GM12878 (cell line): ENCODE measurements at regions not wholly inside any gene's neighbourhood (a gene's known extent, or its start where the extent isn't known, plus 50 kb on each side); places are given as distances from the start of the nearest gene placed in this dataset.

Source experiments
- ATAC-seq: fragments of 200-7000 bp; cut with Tn5 transposase; 3 replicates; pipeline ENCODE4 v1.9.1; 2020; ENCODE audit warnings: mild to moderate bottlenecking, moderate library complexity
- BruUV-seq: library from RNA; stranded (reverse); fragments of 400-500 nt; replicated peaks from 2 replicates; lab custom pipeline; 2021; lab: Mats Ljungman, UMichigan
- CTCF ChIA-PET: fragments of 300-600 bp; sonication (Branson Sonifier 250); formaldehyde crosslinking; extraction: SDS; loops from one replicate; lab custom pipeline; 2021; ENCODE audit warnings: inconsistent platforms; lab: Yijun Ruan, JAX
- POLR2A ChIA-PET: fragments of 350-600 bp; formaldehyde crosslinking; extraction: SDS; loops from one replicate; lab custom pipeline; 2021; ENCODE audit warnings: inconsistent platforms; lab: Charles Lee
- RAD21 ChIA-PET: fragments of 300-600 bp; sonication (Branson Sonifier 250); formaldehyde crosslinking; loops from one replicate; lab custom pipeline; 2023; ENCODE audit warnings: antibody characterized with exemption; ENCODE audit not compliant: unreplicated experiment; lab: Charles Lee
- SMC1A ChIA-PET: fragments of 300-600 bp; sonication (Branson Sonifier 250); formaldehyde crosslinking; loops from one replicate; lab custom pipeline; 2023; ENCODE audit not compliant: unreplicated experiment, uncharacterized antibody; lab: Charles Lee
- DNase-seq: peaks from one replicate; pipeline ENCODE4 v3.0.0-alpha.2; 2011; ENCODE audit warnings: low read depth, low spot score
- FAIRE-seq: peaks from 3 replicates; lab custom pipeline; 2011; peaks lifted over from hg19 to GRCh38; lab: Jason Lieb, UNC
- H2AFZ ChIP-seq: 2 replicates; pipeline ENCODE4 v1.6.0; 2011; ENCODE audit warnings: low read depth, low read length, control low read depth; ENCODE audit not compliant: control insufficient read depth
- H3K27ac ChIP-seq: 2 replicates; pipeline ENCODE4 v1.5.1; 2011; ENCODE audit warnings: control low read depth; ENCODE audit not compliant: control insufficient read depth, insufficient read depth
- H3K27me3 ChIP-seq, 2 experiments: replicated peaks in 1 of 2; 2 replicates each; pipeline versions ENCODE4 v1.6.0 to v1.6.1; 2011; ENCODE audit warnings: low read length in 1 of 2; ENCODE audit not compliant: control insufficient read depth in 2 of 2, insufficient read depth in 2 of 2
- H3K36me3 ChIP-seq, 2 experiments: 2 replicates each; pipeline ENCODE4 v1.5.1; 2011; ENCODE audit warnings: low read length in 1 of 2; ENCODE audit not compliant: control insufficient read depth in 2 of 2, insufficient read depth in 2 of 2
- H3K4me1 ChIP-seq: 2 replicates; pipeline ENCODE4 v1.6.1; 2011; ENCODE audit warnings: mild to moderate bottlenecking, low read length, moderate library complexity, mixed read lengths; ENCODE audit not compliant: control insufficient read depth, insufficient read depth
- H3K4me2 ChIP-seq: 2 replicates; pipeline ENCODE4 v1.6.0; 2011; ENCODE audit warnings: control low read depth; ENCODE audit not compliant: control insufficient read depth, insufficient read depth
- H3K4me3 ChIP-seq: fragments of 200-600 bp; sonication (generic); 2 replicates; pipeline ENCODE4 v1.5.1; 2016
- H3K79me2 ChIP-seq: 2 replicates; pipeline ENCODE4 v1.6.0; 2011; ENCODE audit warnings: low read length; ENCODE audit not compliant: control insufficient read depth, insufficient read depth
- H3K9ac ChIP-seq: 2 replicates; pipeline ENCODE4 v1.8.0; 2011; ENCODE audit warnings: low read length, control low read depth, mixed read lengths; ENCODE audit not compliant: control insufficient read depth, insufficient read depth
- H3K9me3 ChIP-seq: replicated peaks from 3 replicates; pipeline ENCODE4 v1.5.1; 2011; ENCODE audit warnings: mild to moderate bottlenecking, low read length; ENCODE audit not compliant: control insufficient read depth, insufficient read depth
- H4K20me1 ChIP-seq: 2 replicates; pipeline ENCODE4 v1.6.0; 2011; ENCODE audit not compliant: control insufficient read depth, insufficient read depth
- CEBPB ChIP-seq, 2 experiments: fragments of 150-350 bp in 1 of 2; IDR thresholded peaks; 2 replicates each; pipeline ENCODE4 v1.6.1; 2012 to 2014; ENCODE audit warnings: low read depth in 2 of 2, low read length in 2 of 2, borderline replicate concordance in 1 of 2, inconsistent platforms in 1 of 2
- CREB1 ChIP-seq: IDR thresholded peaks from 2 replicates; pipeline ENCODE4 v1.6.1; 2012; ENCODE audit warnings: low read depth, mild to moderate bottlenecking, inconsistent platforms
- FOS ChIP-seq: IDR thresholded peaks from 3 replicates; pipeline ENCODE4 v1.6.1; 2011; ENCODE audit warnings: borderline replicate concordance; ENCODE audit not compliant: insufficient read length; ENCODE audit errors: extremely low read depth
- HDGF ChIP-seq: fragments of 450-650 bp; IDR thresholded peaks from 2 replicates; pipeline ENCODE4 v1.6.1; 2016; ENCODE audit warnings: antibody characterized with exemption
- IKZF2 ChIP-seq, 2 experiments: fragments of 450-650 bp; IDR thresholded peaks; 2 replicates each; pipeline ENCODE4 v1.6.1; 2017; ENCODE audit warnings: mild to moderate bottlenecking in 2 of 2, moderate library complexity in 2 of 2
- MYB ChIP-seq: fragments of 150-350 bp; IDR thresholded peaks from 2 replicates; pipeline ENCODE4 v1.6.1; 2014; ENCODE audit warnings: mild to moderate bottlenecking, low read depth, low read length, borderline replicate concordance
- WGBS: methylation state at CpG from one replicate; pipeline ENCODE4 v1.1.6; 2016; ENCODE audit warnings: low lambda C conversion rate; ENCODE audit not compliant: insufficient replicate concordance, insufficient coverage; ENCODE audit errors: missing lambda C conversion rate; 5-methylcytosine and 5-hydroxymethylcytosine counted together
- in situ Hi-C: fragments of 300-500 bp; cut with MboI; formaldehyde crosslinking; loops from 9 replicates; pipeline ENCODE4 v1.14.3; 2018; ENCODE audit warnings: mixed read lengths
- intact Hi-C: fragments of 100-400 bp; cut with micrococcal nuclease; formaldehyde crosslinking; loops from one replicate; pipeline ENCODE4 v1.14.2; 2022; ENCODE audit not compliant: unreplicated experiment

GRCh38 chr14:56460469-56460868 is 119.1 kb upstream of the TMEM260 start:
- no peaks in the 10 kb centered on the region for H4K20me1 ChIP-seq
- ATAC-seq: no peak
- H3K36me3 ChIP-seq: no peaks in the 10 kb centered on the region
- CTCF ChIA-PET: interaction anchor here (0.5 to 4.2 kb wide), 8 partner anchors 8 to 1110 kb away, joined by 3 to 30 read pairs (median 3); no protein-coding TSS in a partner anchor
- H3K9me3 ChIP-seq: no peaks in the 10 kb centered on the region
- no peaks in the 10 kb centered on the region for H3K27me3 ChIP-seq
- H3K4me3 ChIP-seq: no peak overlapping the region
- SMC1A ChIA-PET: interaction anchor here (2.1 kb wide), 1 partner anchor 14 kb away, joined by 10 read pairs; no protein-coding TSS in a partner anchor
- POLR2A ChIA-PET: no interaction called here
- in situ Hi-C loops (no loop called here), intact Hi-C loops (no loop called here)
- FAIRE-seq: no peak
- RAD21 ChIA-PET: interaction anchor here (2.3 kb wide), 1 partner anchor 14 kb away, joined by 7 read pairs; no protein-coding TSS in a partner anchor
- TF ChIP-seq HDGF (no peak), CREB1 (no peak), FOS (no peak), MYB (no peak), CEBPB (IDR thresholded peaks at IDR 0.05; ENCODE audit: borderline replicate concordance in 1 of 2, low read depth in 2 of 2, low read length in 2 of 2) (no peak), IKZF2 (IDR thresholded peaks at IDR 0.05) (no peak)
- 65% methylated on average over 2 of the region's 2 CpGs for WGBS
- H2AFZ ChIP-seq: no peak overlapping the region
- BruUV-seq: no TSS peak
- no peak overlapping the region for H3K27ac ChIP-seq
- no peaks in the 10 kb centered on the region for H3K79me2 ChIP-seq
- H3K9ac ChIP-seq: no peak overlapping the region
- H3K4me1 ChIP-seq: no peaks in the 10 kb centered on the region
- no peak for DNase-seq
- no peak overlapping the region for H3K4me2 ChIP-seq
